Epithelial cell of esophagus (primary cell): ENCODE measurements at regions not wholly inside any gene's neighbourhood (a gene's known extent, or its start where the extent isn't known, plus 50 kb on each side); places are given as distances from the start of the nearest gene placed in this dataset.

Experiments used
- DNase-seq: peaks from one replicate; pipeline ENCODE4 v3.0.0; 2010; ENCODE audit warnings: low read depth
- H3K4me3 ChIP-seq: 2 replicates; pipeline ENCODE4 v1.5.1; 2011; ENCODE audit warnings: mild to moderate bottlenecking, low read length, control low read depth
- CTCF ChIP-seq: IDR thresholded peaks from 2 replicates; pipeline ENCODE4 v1.5.1; 2011; ENCODE audit warnings: low read depth, mild to moderate bottlenecking, low read length, control low read depth, inconsistent platforms; ENCODE audit not compliant: insufficient read depth; ENCODE audit errors: missing control alignments

GRCh38 chrX:4263030-4263803 is 549.8 kb upstream of the PRKX start:
- no peak overlapping the region for H3K4me3 ChIP-seq
- peak; percentile 1 for DNase-seq
- TF ChIP-seq CTCF = no peak

GRCh38 chrX:4253092-4253491 is 539.6 kb upstream of the PRKX start:
- TF ChIP-seq CTCF = no peak
- no peak overlapping the region for H3K4me3 ChIP-seq
- DNase-seq = no peak

GRCh38 chrX:4249401-4249800 is 536.0 kb upstream of the PRKX start:
- TF ChIP-seq CTCF = no peak
- H3K4me3 ChIP-seq = no peak overlapping the region
- no peak for DNase-seq

- no peak for DNase-seq
- no peak overlapping the region for H3K4me3 ChIP-seq
- no peak for TF ChIP-seq CTCF
Observed at GRCh38 chrX:4243759-4244158, 530.3 kb upstream of the PRKX start.

GRCh38 chrX:4240541-4241194 is 527.2 kb upstream of the PRKX start:
- no peak overlapping the region for H3K4me3 ChIP-seq
- DNase-seq = no peak
- no peak for TF ChIP-seq CTCF

GRCh38 chrX:4239650-4240540 is 526.4 kb upstream of the PRKX start:
- TF ChIP-seq CTCF = no peak
- DNase-seq = no peak
- no peak overlapping the region for H3K4me3 ChIP-seq
